ENCODE measurements at regions not wholly inside any gene's neighbourhood (a gene's known extent, or its start where the extent isn't known, plus 50 kb on each side); places are given as distances from the start of the nearest gene placed in this dataset.

DNA sequence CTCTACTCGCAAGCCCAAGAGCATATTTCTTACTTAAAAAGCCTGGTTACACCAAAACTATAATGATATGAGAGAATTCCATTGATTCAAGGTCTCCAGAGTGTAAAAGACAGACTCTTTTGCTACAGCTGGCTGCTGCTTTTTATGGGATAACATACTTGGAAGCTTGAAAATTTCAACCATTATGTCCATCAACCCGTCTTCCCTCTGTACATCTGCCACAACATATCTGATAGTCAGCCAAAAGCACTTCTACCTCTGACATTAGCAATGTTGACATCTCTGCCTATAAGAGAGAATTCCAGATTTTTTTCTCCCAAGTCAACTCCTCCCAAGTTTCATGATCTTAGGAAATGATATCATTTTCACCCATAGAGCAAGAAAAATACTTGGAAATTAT is 54.4 kb upstream of the IQCM start:
- TF ChIP-seq, protein P1, sequence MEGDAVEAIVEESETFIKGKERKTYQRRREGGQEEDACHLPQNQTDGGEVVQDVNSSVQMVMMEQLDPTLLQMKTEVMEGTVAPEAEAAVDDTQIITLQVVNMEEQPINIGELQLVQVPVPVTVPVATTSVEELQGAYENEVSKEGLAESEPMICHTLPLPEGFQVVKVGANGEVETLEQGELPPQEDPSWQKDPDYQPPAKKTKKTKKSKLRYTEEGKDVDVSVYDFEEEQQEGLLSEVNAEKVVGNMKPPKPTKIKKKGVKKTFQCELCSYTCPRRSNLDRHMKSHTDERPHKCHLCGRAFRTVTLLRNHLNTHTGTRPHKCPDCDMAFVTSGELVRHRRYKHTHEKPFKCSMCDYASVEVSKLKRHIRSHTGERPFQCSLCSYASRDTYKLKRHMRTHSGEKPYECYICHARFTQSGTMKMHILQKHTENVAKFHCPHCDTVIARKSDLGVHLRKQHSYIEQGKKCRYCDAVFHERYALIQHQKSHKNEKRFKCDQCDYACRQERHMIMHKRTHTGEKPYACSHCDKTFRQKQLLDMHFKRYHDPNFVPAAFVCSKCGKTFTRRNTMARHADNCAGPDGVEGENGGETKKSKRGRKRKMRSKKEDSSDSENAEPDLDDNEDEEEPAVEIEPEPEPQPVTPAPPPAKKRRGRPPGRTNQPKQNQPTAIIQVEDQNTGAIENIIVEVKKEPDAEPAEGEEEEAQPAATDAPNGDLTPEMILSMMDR (conservative IDR thresholded peaks at IDR 0.05; ENCODE audit: low read depth in 2 of 2), result no peak
- TF ChIP-seq EZH2phosphoT487 (IDR thresholded peaks at IDR 0.05; ENCODE audit: unreplicated experiment), result no peak
- no peak for TF ChIP-seq ZNF114 (CRISPR knock-in tag; IDR thresholded peaks at IDR 0.05)
- TF ChIP-seq CREB1 (CRISPR knock-in tag; IDR thresholded peaks at IDR 0.05; ENCODE audit: low read depth), result no peak
- no peak for TF ChIP-seq EZH2 (IDR thresholded peaks at IDR 0.05; ENCODE audit: low read depth, unreplicated experiment)
- TF ChIP-seq, protein P2, sequence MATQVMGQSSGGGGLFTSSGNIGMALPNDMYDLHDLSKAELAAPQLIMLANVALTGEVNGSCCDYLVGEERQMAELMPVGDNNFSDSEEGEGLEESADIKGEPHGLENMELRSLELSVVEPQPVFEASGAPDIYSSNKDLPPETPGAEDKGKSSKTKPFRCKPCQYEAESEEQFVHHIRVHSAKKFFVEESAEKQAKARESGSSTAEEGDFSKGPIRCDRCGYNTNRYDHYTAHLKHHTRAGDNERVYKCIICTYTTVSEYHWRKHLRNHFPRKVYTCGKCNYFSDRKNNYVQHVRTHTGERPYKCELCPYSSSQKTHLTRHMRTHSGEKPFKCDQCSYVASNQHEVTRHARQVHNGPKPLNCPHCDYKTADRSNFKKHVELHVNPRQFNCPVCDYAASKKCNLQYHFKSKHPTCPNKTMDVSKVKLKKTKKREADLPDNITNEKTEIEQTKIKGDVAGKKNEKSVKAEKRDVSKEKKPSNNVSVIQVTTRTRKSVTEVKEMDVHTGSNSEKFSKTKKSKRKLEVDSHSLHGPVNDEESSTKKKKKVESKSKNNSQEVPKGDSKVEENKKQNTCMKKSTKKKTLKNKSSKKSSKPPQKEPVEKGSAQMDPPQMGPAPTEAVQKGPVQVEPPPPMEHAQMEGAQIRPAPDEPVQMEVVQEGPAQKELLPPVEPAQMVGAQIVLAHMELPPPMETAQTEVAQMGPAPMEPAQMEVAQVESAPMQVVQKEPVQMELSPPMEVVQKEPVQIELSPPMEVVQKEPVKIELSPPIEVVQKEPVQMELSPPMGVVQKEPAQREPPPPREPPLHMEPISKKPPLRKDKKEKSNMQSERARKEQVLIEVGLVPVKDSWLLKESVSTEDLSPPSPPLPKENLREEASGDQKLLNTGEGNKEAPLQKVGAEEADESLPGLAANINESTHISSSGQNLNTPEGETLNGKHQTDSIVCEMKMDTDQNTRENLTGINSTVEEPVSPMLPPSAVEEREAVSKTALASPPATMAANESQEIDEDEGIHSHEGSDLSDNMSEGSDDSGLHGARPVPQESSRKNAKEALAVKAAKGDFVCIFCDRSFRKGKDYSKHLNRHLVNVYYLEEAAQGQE (IDR thresholded peaks at IDR 0.05; ENCODE audit: unreplicated experiment), result no peak
- no peak for TF ChIP-seq NANOG (IDR thresholded peaks at IDR 0.05; ENCODE audit: borderline replicate concordance)
- TF ChIP-seq POLR2AphosphoS5 (IDR thresholded peaks at IDR 0.05; ENCODE audit: low read depth), result no peak
- TF ChIP-seq, protein P3, sequence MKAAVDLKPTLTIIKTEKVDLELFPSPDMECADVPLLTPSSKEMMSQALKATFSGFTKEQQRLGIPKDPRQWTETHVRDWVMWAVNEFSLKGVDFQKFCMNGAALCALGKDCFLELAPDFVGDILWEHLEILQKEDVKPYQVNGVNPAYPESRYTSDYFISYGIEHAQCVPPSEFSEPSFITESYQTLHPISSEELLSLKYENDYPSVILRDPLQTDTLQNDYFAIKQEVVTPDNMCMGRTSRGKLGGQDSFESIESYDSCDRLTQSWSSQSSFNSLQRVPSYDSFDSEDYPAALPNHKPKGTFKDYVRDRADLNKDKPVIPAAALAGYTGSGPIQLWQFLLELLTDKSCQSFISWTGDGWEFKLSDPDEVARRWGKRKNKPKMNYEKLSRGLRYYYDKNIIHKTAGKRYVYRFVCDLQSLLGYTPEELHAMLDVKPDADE (IDR thresholded peaks at IDR 0.05), result no peak
- no peak for TF ChIP-seq JUNB (IDR thresholded peaks at IDR 0.05; ENCODE audit: unreplicated experiment)
